ENCODE measurements at regions not wholly inside any gene's neighbourhood (a gene's known extent, or its start where the extent isn't known, plus 50 kb on each side); places are given as distances from the start of the nearest gene placed in this dataset.
"Not testable (repeated sequence)": the region's sequence is repeated elsewhere in the genome, so short reads cannot be mapped to it uniquely, and the experiment has no call there.

DNA sequence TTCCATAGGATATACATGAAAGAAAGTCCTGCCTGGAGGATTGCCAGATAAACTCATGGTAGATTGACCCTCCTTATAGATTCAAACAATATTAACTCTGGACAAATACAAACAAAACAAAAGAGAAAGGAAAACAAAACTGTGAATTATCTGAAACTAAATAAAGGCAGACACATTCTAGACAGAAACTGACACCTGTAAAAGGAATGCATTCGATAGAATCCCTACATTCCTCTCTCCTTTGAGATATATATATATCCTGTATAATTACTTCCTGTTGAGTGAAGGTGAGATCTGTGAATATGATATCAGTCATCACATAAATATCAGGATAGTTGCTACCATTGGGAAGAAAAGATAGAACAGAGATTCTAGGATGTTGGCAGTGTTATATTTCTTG is 948.4 kb upstream of the ATXN7L3B start:
- ATAC-seq (ENCODE audit: low read depth) (no peak), DNase-seq (no peak)
- Mint-ChIP-seq H3K4me1 (no peaks in the 10 kb centered on the region), H3K36me3 (ENCODE audit: low read depth) (no peaks in the 10 kb centered on the region), H3K4me3 (no peak overlapping the region), H3K27ac (no peak overlapping the region), H3K9me3 (peaks cover 13% of the 10 kb centered on the region), H3K27me3 (no peaks in the 10 kb centered on the region)
- ChIA-PET CTCF (no interaction called here), POLR2A (no interaction called here)
- TF ChIP-seq, protein P1, sequence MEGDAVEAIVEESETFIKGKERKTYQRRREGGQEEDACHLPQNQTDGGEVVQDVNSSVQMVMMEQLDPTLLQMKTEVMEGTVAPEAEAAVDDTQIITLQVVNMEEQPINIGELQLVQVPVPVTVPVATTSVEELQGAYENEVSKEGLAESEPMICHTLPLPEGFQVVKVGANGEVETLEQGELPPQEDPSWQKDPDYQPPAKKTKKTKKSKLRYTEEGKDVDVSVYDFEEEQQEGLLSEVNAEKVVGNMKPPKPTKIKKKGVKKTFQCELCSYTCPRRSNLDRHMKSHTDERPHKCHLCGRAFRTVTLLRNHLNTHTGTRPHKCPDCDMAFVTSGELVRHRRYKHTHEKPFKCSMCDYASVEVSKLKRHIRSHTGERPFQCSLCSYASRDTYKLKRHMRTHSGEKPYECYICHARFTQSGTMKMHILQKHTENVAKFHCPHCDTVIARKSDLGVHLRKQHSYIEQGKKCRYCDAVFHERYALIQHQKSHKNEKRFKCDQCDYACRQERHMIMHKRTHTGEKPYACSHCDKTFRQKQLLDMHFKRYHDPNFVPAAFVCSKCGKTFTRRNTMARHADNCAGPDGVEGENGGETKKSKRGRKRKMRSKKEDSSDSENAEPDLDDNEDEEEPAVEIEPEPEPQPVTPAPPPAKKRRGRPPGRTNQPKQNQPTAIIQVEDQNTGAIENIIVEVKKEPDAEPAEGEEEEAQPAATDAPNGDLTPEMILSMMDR (IDR thresholded peaks at IDR 0.05) = no peak
- intact Hi-C loops (cut with micrococcal nuclease) = no loop called here

DNA sequence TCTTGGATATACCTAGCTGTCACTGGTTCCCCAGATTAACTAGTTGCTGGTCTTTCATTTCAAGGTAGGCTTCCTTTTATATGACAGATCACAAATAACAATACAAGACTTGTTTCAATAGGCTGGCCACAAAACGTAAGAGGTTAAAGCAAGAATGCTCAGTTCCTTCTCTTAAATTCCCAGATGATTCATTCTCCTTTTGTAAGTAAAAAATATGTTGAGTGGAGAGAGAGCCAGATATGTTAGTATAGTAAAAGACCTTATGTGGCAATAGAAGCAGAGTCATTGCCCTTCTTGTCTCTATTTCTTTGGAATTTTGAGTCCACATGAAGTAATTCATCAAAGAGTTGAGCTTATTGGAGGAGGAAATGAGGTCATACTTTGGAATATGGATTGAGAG is 939.0 kb upstream of the ATXN7L3B start:
- H3K9me3 Mint-ChIP-seq = no peaks in the 10 kb centered on the region
- intact Hi-C loops (cut with micrococcal nuclease) = no loop called here
- no peak overlapping the region for H3K4me3 Mint-ChIP-seq
- CTCF ChIA-PET = no interaction called here
- no peaks in the 10 kb centered on the region for H3K27me3 Mint-ChIP-seq
- ATAC-seq (ENCODE audit: low read depth) = no peak
- TF ChIP-seq, protein P1 (IDR thresholded peaks at IDR 0.05) = no peak
- DNase-seq = no peak
- no peaks in the 10 kb centered on the region for H3K36me3 Mint-ChIP-seq (ENCODE audit: low read depth)
- POLR2A ChIA-PET = no interaction called here
- no peak overlapping the region for H3K27ac Mint-ChIP-seq
- H3K4me1 Mint-ChIP-seq = no peaks in the 10 kb centered on the region

DNA sequence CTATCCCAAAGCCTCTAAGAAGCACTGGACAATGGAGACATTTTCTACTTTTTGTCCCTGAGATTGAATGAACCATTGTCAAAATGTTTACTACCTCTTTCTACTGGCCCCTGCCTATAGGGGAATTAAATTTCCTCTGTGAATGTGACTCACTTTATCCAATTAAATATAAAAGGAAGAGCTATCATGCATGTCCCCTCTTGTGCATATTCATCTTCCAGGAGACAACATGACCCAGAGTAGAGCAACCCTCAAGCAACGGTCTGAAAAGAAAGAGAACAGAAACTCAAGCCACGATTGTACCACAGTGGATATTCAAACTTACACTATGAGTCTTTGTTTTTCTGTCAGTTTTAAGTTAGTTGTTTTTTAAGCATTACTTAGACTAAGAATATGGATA is 938.4 kb upstream of the ATXN7L3B start:
- intact Hi-C loops (cut with micrococcal nuclease) = no loop called here
- H3K9me3 Mint-ChIP-seq = no peaks in the 10 kb centered on the region
- no peaks in the 10 kb centered on the region for H3K27me3 Mint-ChIP-seq
- H3K4me1 Mint-ChIP-seq = no peaks in the 10 kb centered on the region
- no peak overlapping the region for H3K27ac Mint-ChIP-seq
- DNase-seq (no peak), ATAC-seq (ENCODE audit: low read depth) (no peak)
- TF ChIP-seq, protein P1 (IDR thresholded peaks at IDR 0.05) = no peak
- H3K36me3 Mint-ChIP-seq (ENCODE audit: low read depth) = no peaks in the 10 kb centered on the region
- no peak overlapping the region for H3K4me3 Mint-ChIP-seq
- POLR2A ChIA-PET = no interaction called here
- CTCF ChIA-PET = no interaction called here

DNA sequence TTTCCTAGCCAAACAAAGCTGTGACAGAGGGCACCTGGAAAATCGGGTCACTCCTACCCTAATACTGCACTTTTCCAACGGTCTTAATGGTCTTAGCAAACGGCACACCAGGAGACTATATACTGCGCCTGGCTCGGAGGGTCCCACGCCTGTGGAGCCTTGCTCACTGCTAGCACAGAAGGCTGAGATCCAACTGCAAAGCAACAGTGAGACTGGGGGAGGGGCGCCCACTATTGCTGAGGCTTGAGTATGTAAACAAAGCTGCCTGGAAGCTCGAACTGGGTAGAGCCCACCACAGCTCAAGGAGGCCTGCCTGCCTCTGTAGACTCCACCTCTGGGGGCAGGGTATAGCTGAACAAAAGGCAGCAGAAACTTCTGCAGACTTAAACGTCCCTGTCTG is 931.7 kb upstream of the ATXN7L3B start:
- CTCF ChIA-PET = not testable (repeated sequence)

DNA sequence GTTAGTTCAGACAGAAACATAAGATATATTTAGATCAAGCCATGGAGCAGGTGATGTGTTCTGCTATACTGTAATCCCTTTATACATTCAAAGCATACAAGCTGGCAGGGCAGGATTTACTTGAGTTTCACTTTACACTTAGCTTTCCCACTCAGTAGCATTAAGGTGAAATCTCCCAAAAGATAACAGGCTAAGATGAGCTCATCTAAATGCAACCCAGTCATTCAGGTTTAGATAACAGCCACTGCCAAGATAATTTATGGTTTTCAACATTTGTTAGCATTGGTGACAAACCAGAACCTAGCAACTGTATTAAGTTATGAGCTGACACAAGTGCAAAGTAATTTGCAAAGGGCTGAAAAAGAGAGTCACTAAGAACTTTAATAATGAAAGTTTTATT is 925.1 kb upstream of the ATXN7L3B start:
- intact Hi-C loops (cut with micrococcal nuclease) = no loop called here
- DNase-seq (no peak), ATAC-seq (ENCODE audit: low read depth) (no peak)
- no peak overlapping the region for H3K27ac Mint-ChIP-seq
- no peak overlapping the region for H3K4me3 Mint-ChIP-seq
- no peaks in the 10 kb centered on the region for H3K36me3 Mint-ChIP-seq (ENCODE audit: low read depth)
- ChIA-PET CTCF (no interaction called here), POLR2A (no interaction called here)
- H3K9me3 Mint-ChIP-seq = peaks cover 12% of the 10 kb centered on the region
- H3K4me1 Mint-ChIP-seq = no peaks in the 10 kb centered on the region
- H3K27me3 Mint-ChIP-seq = no peaks in the 10 kb centered on the region
- TF ChIP-seq, protein P1 (IDR thresholded peaks at IDR 0.05) = no peak

More for the DNA sequence above, 931.7 kb upstream of the ATXN7L3B start:
- H3K27ac Mint-ChIP-seq; ATAC-seq (ENCODE audit: low read depth); intact Hi-C loops (cut with micrococcal nuclease); POLR2A ChIA-PET; H3K36me3 Mint-ChIP-seq (ENCODE audit: low read depth); H3K4me1 Mint-ChIP-seq; H3K9me3 Mint-ChIP-seq; H3K27me3 Mint-ChIP-seq; H3K4me3 Mint-ChIP-seq; DNase-seq: not testable (repeated sequence)

DNA sequence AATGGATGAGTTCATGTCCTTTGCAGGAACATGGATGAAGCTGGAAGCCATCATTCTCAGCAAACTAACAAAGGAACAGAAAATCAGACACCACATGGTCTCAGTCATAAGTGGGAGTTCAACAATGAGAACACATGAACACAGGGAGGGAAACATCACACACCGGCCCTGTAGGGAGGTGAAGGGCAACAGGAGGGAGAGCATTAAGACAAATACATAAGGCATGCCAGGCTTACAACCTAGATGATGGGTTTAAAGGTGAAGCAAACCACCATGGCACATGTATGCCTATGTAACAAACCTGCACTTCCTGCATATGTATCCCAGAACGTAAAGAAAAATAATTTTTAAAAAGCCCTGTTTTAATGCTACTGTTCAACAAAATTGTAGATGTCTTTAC is 914.2 kb upstream of the ATXN7L3B start:
- CTCF ChIA-PET = no interaction called here
- Mint-ChIP-seq H3K4me3 (no peak overlapping the region), H3K9me3 (peaks cover 5% of the 10 kb centered on the region), H3K4me1 (no peaks in the 10 kb centered on the region), H3K36me3 (ENCODE audit: low read depth) (no peaks in the 10 kb centered on the region), H3K27ac (no peak overlapping the region), H3K27me3 (no peaks in the 10 kb centered on the region)
- ATAC-seq (ENCODE audit: low read depth) = no peak
- TF ChIP-seq, protein P1 (IDR thresholded peaks at IDR 0.05) = no peak
- DNase-seq = no peak
- intact Hi-C loops (cut with micrococcal nuclease) = no loop called here
- POLR2A ChIA-PET = no interaction called here

Data from activated B cell treated with CpG ODN at 0.5 μM for 24 hours (primary cell).